Activated T-cell treated with anti-CD3 and anti-CD28 coated beads for 4 hours (primary cell): ENCODE measurements at regions not wholly inside any gene's neighbourhood (a gene's known extent, or its start where the extent isn't known, plus 50 kb on each side); places are given as distances from the start of the nearest gene placed in this dataset.

Experiments used
- DNase-seq: peaks from one replicate; pipeline ENCODE4 v3.0.0-alpha.2; 2020

DNA sequence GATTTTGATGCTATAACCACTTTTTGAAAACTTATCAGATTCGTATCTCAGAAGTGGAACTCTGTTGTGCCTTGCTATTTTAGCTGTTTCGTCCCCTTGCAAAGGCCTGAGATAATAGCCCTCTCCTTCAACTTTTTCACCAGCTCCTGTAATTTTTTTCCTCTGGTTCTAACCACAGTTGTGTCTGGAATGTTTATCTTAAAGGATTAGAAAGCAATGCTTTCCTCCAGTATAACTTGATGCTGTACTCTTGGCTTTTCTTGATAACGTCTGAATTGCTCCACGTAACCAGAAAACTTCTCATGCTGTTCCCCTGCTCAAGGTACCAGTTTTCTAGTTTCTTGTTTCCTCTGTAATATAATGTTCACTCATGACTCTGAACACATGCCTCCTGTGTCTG is 209.4 kb downstream of the DTWD2 start:
- no peak for DNase-seq

DNA sequence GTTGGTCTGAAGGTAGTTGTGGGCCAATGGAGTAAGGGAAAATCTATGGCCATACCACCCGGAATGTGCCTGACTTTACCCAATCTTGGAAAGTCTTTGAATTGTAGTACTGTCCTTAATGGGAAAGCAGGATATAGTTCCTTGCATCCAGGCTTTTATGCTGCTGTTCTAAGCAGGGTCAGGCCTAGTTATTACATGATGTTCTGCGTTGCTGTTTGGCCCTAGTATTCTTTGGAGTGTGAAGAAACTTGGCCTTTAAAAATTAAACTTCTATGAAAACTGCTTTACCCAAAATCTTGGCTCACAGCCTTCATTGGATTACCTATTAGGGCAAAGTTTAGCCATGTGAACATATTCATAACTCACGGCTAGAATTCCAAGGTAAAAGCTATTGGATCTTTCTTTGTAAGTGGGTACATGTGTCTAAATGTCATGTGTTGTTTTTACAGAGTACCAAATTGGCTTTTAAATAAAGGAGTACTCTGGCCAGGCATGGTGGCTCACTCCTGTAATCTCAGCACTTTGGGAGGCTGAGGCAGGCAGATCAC is 211.1 kb downstream of the DTWD2 start:
- DNase-seq = no peak

DNA sequence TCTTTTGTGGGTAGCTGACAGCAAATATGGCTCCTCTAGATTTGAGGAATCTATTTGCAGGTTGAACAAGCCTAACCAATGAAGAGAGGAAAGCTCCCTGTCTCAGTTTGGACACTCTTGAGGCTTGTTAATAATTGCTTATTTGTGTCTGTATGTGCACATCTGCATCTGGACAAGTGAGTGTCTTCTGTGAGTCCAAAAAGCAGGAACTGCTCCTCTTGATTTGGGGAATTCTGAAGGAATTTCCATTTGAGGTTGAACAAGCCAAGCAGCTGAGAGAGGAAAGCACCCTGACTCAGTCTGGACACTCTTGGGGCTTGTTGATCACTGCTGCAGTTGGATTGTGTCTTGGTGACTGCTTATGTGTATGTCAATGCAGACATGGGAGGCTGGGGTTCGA is 211.6 kb downstream of the DTWD2 start:
- DNase-seq = no peak

DNA sequence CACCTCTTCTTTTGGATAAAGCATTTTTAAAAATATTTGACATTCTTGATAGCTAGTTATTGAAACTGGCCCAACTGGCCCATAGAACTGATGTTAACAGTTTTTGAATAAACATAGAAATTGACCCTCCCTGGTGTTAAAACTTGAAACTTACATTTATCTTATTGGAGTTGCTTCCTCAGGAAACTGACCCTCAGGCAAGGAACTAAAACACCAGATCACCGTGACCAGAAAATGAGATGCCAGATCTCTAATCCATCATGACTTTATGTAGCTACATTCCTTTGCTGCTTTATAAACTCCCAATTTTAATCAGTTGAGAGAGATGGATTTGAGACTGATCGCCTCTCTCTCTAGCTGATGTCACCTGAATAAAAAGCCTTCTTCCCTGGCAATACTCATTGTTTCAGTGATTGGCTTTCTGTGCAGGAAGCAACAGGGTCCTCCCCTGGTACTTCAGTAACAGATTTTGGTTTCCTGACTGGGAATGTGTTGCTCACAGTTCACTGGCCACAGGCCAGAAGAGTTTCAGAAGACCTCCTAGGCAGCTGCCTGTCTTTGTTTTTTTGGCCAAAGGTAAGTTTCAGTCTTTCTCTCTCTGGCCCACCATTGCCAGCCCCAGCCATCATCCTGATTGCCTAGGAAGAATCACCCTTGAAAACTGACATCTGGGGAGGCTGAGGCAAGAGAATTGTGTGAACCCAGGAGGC is 212.4 kb downstream of the DTWD2 start:
- DNase-seq = no peak

DNA sequence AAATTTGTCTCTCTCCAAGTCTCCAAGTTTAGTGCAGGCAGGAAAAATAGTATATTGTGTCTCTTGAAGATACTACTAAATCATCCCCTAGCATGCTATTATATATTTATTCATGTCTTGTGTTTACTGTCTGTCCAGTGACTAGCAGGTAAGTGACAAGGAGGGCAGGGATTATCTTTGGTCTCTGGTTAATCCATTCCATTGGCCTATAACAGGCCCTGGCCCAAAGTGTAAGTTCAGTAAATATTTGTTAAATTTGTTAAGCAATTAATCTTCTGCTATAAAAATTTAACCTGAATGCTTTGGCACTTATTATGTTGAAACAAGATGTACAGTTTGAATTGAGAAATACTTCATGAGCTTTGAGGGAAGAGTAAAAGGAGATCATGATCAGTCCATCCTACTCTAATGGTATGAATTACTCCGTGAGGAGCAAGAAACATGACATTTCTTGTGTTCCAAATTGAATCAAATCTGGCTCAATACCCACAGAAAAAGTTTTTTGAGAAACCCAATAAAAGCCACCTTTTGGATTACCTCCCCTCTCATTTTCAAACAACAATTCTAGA is 219.7 kb downstream of the DTWD2 start:
- no peak for DNase-seq

DNA sequence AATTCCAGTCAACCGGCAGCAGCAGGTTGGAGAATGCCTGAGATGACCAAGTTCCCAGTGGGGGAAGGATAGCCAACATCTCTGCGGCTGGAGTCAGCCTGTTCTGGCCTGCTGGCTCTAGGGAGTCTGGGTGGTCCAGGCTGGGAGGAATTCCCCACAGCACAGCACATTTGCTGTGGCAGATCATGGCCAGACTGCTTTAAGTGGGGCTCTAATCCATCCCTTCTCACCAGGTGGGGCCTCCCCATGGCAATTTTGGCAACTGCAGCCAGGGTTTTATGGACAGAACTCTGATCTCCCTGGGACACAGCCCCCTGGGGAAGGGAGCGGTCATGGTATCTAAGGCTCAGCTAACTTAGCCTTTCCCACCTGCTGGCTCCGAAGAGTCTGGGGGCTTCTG is 226.1 kb downstream of the DTWD2 start:
- DNase-seq = no peak

DNA sequence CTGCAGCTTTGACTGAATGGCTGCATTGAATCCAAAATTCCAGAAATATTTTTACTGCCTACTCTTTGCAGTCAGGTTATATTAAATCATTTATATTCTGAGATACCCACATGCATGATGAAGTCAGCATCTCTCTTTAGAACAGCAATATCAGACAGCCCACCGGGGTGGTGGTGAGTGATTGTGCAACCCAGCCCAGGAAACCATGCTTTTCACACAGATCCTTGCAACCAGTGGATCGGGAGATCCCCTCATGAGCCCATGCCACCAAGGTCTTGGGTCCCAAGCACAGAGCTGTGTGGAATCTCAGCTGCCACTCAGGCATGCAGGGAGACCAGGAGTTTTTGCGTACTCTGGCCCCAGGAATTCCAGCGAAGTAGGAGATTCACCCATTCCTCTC is 226.5 kb downstream of the DTWD2 start:
- DNase-seq = no peak

DNA sequence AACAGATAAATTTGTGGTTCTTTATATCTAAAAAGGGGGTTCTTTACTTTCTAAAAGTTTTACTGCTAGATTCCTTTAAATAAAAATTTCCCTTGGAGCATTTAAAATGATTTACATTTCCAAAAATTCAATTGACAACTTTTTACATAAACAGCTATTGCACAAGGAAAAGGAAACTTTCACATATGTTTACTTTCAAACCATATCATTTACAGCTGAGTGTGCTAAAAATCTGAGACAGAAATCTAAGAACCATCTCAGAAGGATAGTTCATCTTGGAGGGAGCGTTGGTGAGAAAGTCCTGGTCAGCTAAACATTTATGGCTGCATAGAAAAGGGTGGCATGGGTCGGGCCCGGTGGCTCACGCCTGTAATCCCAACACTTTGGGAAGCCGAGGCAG is 235.4 kb downstream of the DTWD2 start:
- DNase-seq = no peak

DNA sequence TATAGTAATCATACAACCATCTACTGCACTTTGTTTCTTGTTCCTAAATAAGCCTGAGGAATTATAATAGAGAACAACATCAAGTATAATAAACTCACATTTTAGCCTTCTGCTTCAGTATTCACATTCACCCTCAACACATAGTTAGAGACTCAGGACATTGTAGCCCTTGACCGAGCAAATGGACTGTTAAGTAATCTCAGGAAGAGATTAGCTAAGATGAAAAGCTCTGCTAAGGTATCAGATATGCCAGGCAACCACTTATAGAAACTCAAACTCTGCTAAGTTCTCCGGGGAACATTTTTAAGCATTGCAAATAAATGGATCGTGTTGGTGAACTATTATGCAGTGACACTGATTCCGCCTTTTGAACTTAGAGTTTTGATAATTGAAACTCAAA is 252.0 kb downstream of the DTWD2 start:
- no peak for DNase-seq

DNA sequence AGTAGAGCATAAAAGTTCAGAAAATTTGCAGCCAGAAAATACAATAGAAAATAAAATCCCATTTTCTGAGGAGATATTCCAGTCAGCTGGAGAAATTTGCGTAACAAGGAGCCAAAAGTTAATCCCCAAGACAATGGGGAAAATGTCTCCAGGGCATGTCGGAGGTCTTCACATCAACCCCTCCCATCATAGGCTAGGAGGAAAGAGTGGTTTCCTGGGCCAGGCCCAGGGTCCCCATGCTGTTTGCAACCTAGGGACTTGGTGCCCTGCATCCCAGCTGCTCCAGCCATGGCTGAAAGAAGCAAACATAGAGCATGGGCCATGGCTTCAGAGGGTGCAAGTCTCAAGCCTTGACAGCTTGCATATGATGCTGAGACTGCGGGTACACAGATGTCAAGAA is 255.0 kb downstream of the DTWD2 start:
- no peak for DNase-seq

DNA sequence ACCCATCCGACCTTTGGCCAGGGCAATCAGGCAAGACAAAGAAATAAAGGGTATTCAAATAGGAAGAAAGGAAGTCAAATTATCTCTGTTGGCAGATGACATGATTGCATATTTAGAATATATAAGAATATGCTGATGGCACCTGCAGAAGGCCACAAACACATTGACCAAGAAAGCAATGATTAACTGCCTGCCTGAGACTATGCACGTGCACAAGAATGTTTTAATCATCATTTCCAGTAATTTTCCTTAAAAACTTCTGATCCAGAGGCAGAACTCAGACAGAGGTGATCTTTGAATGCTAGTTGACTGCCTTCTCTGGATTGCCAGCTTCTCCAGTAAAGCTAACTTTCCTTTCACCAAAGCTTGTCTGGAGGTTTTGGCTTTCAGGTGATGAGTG is 260.2 kb downstream of the DTWD2 start:
- no peak for DNase-seq

DNA sequence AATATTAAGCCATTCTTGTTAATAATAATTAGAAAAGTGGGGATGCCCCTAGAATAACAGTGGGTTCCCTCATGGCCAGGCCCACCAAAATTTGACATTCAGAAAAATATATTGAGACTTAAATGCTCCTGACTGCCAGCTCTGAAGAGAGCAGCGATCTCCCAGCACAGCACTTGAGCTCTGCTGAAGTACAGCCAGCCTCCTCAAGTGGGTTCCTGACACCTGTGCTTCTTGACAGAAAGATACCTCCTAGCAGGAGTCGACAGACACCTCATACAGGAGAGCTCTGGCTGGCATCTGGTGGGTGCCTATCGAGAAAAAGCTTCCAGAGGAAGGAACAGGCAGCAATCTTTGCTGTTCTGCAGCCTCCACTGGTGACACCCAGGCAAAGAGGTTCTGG is 261.5 kb downstream of the DTWD2 start:
- no peak for DNase-seq

DNA sequence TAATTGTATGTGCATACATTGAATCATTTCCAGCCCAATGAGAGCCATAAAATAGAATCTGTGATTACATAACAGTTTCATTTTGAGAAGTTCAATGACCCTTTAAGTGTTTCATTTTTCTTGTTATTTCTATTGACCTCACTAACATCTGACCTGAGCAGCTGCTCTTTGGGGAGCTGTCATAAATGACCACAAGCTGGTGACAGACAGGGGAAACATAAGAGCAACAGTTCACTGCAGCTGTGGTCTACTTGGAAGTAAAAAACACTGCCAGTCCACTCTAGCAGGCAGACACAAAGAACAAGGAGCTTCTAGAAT is 265.4 kb downstream of the DTWD2 start:
- DNase-seq = no peak

DNA sequence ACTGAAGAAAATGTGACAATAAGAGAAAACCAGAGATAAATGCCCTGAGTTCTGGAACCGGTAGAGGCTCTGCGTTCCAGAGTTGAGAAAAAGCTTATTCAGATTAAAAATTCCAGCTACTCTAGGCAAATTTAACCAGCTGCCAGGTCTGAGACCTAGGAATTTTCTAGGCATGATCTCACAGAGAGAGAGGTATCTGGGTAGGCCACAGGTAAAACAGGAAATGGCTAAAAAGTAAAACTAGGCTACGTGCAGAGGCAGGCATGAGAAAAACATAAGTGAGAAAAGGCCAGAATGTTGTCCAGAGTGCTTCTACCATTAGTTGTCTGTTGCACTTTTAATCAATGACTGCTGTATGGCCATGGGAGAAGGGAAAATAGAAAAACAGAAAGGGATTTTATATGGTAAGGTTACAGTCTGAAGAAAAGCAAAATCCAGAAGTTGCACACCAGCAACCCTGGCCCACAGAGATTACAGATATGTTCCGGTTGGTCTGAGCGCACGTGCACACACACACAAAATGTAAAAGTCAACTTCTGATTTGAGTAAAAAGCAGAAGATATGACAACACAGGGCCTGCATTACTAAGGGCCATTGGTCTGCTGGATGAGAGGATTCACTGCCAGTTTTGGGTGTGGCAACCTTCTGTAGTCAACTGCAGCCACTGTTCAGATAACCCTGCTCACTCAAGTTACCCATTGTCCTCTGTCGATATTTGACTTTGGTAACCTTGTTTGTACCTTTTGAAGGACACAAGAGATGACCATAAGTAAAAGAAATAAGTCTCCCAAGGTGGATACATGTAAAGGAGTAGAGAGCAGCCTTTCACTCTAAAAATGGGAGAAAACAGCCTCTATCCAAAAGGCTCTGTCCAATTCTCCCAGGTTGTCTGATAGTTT is 266.0 kb downstream of the DTWD2 start:
- DNase-seq = no peak

DNA sequence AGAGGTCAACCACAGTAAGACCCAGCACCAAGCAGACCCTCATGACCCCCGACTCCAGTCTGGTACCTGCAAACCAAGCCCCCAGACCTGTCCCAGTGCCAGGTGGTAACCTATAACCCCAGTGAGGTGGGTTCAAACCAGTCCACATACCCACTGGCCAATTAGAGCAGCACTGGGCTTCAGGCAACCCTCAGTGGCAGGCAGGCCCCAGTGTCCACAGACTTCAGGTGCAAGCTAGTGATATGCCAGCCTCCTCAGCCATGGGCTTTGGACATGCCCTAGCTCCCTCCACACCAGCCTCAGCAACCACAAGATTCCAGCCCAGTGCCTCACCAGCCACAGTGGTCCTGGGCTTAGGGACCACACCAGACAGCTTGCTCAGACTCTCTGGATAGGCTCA is 276.6 kb downstream of the DTWD2 start:
- no peak for DNase-seq

DNA sequence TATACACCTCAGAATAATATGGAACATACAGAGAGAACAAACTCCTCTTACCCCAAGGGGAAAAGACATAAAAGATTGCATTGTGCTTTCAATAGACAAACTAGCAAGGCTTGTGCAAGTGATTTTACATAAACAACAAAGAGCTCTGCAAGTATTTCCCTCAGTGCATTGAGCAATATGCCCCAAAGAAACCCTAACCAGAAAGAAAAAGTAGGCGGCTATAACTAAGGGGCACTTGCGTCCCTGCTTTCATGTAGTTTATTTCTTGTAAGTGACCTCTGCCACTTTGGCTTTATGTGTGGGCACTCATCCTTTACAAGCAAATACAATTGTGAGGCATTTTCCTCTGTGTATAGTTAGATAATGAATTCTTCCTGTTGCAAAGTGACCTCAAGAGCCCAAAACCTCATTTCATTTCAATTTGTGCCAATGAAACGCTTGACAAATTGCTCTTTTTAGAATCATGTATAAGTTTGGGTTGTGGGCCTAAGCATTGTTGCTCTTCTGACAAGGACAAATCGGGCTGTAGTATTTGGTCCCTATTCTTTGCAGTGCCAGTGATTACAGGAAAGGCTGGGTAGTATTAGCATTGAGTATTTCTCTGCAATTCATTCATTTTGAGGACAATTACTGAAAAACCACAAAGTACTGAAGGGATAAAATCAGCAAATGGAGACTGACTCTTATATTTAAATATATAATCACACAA is 282.2 kb downstream of the DTWD2 start:
- DNase-seq = no peak

DNA sequence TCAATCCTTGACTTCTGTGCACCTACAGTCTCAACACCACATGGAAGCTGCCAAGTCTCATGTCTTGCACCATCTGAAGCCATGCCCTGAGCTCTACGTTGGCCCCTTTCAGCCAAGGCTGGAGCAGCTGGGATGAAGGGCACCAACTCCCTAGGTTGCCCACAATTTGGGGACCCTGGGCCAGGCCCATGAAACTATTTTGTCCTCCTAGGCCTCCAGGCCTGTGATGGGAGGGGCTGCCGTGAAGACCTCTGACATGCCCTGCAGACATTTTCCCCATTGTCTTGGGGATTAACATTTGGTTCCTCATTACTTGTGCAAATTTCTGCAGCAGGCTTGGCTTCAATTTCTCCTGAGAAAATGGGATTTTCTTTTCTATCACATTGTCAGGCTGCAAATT is 285.1 kb downstream of the DTWD2 start:
- no peak for DNase-seq

DNA sequence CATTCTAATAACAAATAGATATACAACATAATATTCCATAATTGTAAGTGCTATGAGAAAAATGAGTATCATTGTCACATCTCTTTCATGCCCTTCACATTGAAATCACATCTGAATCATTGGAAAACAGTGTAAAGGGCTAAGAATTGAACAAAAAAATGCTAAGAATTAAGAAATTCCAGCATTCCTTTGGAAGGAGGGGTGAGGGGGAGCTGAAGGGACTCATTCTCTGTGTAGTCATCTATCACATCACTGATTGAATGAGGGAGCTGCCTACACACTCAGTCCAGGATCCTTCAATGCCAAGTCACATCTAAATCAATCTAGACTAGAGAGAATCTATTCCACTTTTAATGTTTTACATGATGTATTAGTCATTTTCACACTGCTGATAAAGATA is 286.6 kb downstream of the DTWD2 start:
- no peak for DNase-seq

DNA sequence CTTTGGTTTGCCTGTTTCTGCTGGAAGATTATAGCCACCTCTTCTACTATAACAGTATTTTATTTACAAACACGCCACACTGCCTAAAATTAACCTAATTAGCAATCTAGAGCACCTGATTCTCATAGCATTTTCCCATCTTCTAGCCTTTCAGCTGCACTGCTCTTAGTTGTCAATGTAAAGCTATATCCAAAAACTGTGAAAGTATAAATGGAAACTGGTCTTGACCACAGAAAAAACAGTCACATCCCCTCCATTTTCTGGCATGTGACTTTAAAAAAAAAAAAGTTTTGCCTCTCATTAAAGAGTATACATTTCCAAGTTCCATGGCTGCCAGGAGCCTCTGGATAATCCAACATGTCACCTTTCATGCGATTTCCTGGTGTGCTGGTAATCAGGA is 287.8 kb downstream of the DTWD2 start:
- no peak for DNase-seq

DNA sequence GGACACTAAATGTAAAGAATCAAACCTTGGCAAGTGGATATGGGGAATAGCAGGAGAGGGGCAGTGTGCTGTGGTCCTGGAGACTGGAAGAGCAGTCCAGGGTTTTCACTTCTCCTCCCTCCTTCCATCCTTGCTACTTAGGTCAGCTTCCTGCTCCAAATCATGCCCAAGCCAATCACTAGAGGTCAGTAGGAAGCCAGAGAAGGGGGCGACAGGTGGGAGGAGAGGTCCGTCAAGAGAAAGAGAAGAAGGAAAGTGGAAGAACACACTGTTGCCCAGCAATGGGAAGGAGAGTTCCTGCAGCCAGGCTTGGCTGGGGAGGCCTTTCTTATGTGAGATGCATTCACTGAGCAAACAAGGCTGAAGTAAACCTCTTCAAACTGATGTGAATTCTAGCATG is 289.6 kb downstream of the DTWD2 start:
- DNase-seq = no peak

DNA sequence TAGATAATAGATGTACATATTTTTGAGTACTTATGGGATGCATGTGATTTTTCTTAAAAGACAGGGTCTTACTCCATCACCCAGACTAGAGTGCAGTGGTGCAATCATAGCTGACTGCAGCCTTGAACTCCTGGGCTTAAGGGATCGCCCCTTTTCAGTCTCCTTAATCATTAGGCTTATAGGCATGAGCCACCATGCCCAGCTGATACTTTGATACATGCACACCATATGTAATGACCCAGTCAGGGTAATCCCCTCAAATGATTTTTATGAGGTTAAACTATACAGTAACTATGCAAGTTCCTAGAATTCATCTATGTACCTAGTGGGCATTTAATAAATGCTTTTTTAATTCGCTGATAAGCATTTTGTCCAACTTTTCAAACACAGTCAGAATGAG is 292.3 kb downstream of the DTWD2 start:
- DNase-seq = no peak

DNA sequence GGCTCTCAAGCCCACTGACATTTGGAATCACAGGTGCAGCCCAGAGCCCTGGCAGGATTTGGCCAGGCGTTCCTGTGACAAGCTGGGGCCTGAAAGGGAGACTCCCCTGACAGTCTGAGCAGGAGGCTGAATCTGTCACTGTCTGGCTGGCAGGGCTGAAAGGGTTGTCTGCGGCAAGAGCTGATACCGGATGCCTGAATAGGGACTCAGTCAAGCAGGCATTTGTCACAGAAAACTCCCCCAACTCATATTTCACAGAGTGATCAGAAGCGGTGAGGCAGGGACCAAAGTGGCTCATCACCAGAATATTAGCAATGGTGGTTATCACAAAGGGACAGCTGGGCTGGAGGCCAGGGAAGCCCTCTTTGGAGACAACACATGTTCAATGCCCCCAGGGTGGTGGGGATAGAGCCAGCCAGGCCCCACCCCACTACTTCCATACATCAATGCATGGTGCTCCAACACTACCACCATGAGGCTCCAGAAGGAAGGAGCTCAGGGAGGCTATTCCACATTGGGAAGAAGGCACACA is 295.5 kb downstream of the DTWD2 start:
- DNase-seq = no peak
